HG03066 (cell line): ENCODE measurements at regions not wholly inside any gene's neighbourhood (a gene's known extent, or its start where the extent isn't known, plus 50 kb on each side); places are given as distances from the start of the nearest gene placed in this dataset.
"Not testable (repeated sequence)": the region's sequence is repeated elsewhere in the genome, so short reads cannot be mapped to it uniquely, and the experiment has no call there.

Experiments
- ATAC-seq: cut with Tn5 transposase; IDR thresholded peaks from one replicate; pipeline ENCODE4 v1.9.1; 2021; ENCODE audit warnings: low read depth; ENCODE audit not compliant: unreplicated experiment

- no peak for ATAC-seq
Measured at GRCh38 chr6:21946298-21946783, 350.5 kb downstream of the PRL start.

- not testable (repeated sequence) for ATAC-seq
Measured at GRCh38 chr6:21947227-21947626, 349.6 kb downstream of the PRL start.

DNA sequence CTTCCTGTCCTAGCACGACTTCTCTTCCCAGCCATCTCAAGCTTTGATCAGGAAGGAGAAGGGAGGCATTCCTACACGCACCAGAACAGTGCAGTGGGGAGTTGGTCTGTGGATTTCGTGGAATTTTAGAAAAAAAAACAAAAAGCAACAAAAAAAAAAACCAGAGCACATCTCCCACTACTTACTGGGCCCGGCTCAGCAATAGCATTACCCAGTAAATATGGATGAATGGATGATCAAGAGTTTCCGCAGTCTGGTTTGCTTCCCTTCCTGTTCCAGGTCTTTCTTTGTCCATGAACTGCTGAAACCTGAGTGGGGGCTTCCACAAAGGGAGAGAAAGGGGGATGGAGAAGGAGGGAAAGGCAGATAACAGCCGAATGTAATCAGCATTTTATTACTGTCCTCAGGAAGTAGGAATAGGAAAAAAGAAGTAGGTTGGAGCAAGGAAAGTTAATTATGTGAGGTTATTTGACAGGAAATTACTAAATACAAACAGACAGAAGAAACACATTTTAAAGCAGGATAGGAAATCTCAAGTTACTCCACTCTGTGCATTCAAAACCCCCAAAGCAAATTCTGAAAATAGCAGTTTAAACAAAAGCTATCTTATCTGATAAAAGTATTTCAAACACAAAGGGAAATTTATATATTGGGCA lies 349.0 kb downstream of the PRL start:
- no peak for ATAC-seq

- no peak for ATAC-seq
Measured at GRCh38 chr6:21949211-21949801, 347.5 kb downstream of the PRL start.

GRCh38 chr6:21952367-21952766 lies 344.5 kb downstream of the PRL start:
- no peak for ATAC-seq

- no peak for ATAC-seq
Measured at GRCh38 chr6:21953831-21954801, 342.7 kb downstream of the PRL start.

- ATAC-seq: no peak
Measured at GRCh38 chr6:21955053-21955595, 341.7 kb downstream of the PRL start.

DNA sequence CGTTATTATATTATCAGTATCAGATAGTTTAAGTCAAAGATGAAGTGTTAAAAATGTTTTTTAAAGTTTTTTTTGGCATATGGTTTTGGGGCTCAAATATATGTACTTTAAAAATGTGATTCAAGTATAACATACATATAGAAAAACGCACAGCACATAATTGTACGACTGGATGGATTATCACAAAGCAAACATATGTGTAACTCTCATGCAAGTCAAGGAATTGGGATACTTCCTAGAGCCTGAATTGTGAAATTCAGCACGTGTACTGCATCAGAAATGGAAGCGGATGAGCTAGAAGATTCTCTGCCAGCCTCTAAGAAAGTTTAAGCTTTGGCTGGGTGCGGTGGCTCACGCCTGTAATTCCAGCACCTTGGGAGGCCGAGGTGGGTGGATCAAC lies 340.9 kb downstream of the PRL start:
- no peak for ATAC-seq

DNA sequence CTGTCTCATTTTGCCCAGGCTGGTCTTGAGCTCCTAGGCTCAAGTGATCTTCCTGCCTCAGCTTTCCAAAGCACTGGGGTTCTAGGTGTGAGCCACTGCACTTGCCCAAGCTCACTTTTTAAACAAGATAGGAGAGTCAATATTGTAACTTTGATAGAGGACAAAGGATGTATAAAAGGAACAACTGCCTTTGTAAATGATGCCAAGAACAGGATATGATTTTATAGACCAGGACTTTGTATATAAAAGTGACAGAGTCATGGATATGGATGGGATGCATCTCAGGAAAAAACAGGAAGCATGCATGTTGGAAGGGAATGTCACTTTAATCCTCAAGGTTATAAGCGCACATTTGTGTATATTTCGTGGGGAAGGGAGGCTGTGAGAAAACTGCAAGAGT lies 338.4 kb downstream of the PRL start:
- ATAC-seq: no peak

GRCh38 chr6:21961226-21961625 lies 335.6 kb downstream of the PRL start:
- ATAC-seq: no peak

DNA sequence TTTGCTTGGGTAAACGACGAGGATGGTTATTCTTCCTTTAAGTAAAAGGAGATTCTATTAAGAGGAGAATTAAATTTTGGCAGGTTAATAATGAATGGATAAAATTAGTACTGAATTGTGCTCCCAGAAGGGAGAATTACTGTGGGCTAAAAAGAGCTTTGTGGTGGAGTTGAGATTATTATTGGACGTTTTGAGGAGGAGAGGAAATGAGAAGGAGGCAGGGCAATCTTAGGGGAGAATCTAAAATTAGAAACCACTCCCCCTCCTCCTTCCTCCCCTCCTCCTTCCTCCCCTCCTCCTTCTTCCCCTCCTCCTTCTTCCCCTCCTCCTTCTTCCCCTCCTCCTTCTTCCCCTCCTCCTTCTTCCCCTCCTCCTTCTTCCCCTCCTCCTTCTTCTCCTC lies 331.8 kb downstream of the PRL start:
- no peak for ATAC-seq

- ATAC-seq: no peak
Measured at GRCh38 chr6:21965953-21966539, 330.8 kb downstream of the PRL start.

DNA sequence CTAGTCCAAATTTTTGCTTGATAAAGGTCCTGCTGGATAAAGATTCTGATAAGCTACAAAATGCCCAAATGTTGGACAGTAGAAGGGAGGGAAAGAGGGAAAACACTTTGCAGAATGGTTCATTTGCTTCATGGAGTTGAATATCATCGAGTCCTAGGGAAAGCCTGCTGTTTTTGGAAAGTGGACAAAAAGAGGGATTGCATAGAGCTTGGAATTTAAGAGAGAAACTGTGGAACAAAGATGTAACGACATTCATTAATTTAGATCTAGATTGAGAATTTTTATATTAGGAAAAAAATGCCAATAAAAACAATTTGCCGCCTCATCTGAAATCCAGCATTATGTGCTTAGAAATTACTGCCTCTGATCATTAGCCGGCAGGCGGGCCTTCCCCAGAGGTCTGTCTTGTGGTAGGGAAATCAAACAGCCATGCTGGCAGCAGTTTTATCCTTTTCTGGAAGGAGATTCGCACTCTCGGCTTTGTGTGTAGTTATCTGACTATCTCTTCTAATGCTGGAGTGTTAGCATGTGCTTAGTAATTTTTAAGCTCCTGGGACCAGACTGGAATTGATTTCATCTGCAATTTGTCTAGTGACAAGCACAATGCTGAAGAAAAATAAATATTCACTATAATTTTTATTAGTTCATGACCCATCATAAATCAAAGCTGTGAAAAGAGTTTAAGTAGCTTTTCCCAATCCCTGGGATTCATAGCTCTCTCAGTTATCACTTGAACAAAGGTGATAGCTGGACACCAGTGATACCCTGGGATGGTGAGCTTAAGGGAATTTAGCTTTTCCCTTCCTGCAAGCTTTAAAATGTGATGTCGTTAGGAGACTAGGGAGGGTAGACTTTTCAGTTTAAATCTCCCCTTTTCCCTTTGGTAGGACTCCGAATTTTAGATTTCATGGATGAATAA lies 329.5 kb downstream of the PRL start:
- ATAC-seq: no peak

DNA sequence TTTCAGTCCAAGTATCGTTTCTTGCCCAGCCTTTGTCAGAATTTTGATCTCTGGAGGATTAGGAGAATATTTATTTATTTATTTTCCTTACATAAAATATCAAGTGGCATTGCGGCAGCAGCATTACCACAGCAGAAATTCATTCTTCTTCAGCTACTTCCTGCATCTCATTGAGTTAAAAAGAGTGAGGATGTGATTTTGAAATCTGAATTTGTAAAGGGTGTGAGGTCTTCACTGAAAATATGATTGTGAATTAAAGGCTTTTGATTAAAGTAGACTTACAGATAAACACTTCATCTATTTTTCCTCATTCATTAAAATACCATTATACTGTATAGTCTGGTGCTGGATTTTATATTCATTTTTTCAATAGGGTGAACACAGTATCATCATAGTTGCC lies 328.4 kb downstream of the PRL start:
- ATAC-seq: no peak

- ATAC-seq: no peak
Measured at GRCh38 chr6:21969192-21969591, 327.6 kb downstream of the PRL start.

DNA sequence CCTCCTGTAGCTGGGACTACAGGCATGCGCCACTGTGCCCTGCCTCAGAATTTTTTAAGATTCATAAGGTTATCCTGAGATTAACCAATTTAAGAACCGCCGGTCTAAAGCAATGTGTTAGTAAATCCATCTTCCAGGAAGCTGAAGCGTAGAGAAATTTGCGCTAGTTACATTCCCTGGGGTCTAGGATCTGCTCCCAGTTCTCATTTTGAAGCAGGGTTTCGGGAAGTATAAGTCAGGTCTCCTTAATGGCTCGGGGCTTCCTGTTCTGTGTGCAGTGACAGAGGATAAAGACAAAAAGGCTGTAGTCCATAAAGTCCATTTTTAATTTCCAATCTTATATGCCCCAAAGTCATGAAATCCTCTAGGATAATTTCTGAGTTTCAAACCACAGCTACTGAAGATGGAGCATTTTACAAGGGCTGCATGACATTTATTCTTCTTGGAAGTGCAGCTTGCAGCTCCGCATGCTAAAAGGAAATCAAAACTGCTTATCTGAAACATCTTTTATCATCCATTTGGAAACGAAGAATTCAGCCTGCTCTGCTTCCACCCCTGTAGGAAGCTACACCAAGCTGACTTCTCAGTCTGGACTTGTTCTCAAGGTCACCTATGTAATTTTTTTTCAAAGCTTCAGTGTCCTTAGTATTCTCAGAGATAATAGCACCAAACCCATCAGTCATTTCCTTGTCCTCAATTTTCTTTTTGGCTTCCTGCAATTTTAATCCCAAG lies 326.1 kb downstream of the PRL start:
- ATAC-seq: no peak

GRCh38 chr6:21971541-21971940 lies 325.3 kb downstream of the PRL start:
- ATAC-seq: no peak

DNA sequence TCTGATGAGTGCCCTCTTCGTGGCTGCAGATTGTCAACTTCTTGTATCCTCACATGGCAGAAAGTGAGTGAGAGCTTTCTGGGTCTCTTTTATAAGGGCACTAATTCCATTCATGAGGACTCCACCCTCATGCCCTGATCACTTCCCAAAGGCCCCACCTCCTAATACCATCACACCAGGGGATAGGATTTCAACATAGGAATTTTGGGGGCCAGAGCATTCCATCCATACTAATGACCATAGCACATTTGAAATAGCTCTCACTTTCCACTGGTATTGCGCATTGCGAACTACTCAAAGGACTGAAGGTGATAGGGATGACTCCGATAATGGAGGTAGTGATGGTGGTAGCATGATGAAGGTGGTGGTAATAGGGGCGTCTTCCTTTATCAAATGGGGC lies 324.3 kb downstream of the PRL start:
- no peak for ATAC-seq

- no peak for ATAC-seq
Measured at GRCh38 chr6:21977346-21977745, 319.5 kb downstream of the PRL start.
